HepG2 (cell line): ENCODE measurements at regions not wholly inside any gene's neighbourhood (a gene's known extent, or its start where the extent isn't known, plus 50 kb on each side); places are given as distances from the start of the nearest gene placed in this dataset.

ENCODE experiments used
- ATAC-seq: fragments of 200-7000 bp; cut with Tn5 transposase; 3 replicates; pipeline ENCODE4 v1.9.1; 2020; ENCODE audit warnings: mild to moderate bottlenecking, moderate library complexity
- BruUV-seq: library from RNA; stranded (reverse); fragments of 400-500 nt; replicated peaks from 2 replicates; lab custom pipeline; 2021; lab: Mats Ljungman, UMichigan
- CTCF ChIA-PET: fragments of 300-600 bp; formaldehyde crosslinking; extraction: SDS; loops from one replicate; lab custom pipeline; 2021; ENCODE audit warnings: low total read pairs, inconsistent platforms, low intra/inter-chr PET ratio; lab: Yijun Ruan, JAX
- POLR2A ChIA-PET: fragments of 350-600 bp; sonication (Branson Sonifier 250); formaldehyde crosslinking; loops from one replicate; lab custom pipeline; 2020; ENCODE audit warnings: antibody characterized with exemption, inconsistent platforms; lab: Yijun Ruan, JAX
- DNase-seq: peaks from one replicate; pipeline ENCODE4 v3.0.0-alpha.2; 2015; ENCODE audit warnings: low spot score
- FAIRE-seq: peaks from 3 replicates; lab custom pipeline; 2011; peaks lifted over from hg19 to GRCh38; lab: Jason Lieb, UNC
- H2AFZ ChIP-seq: one replicate; pipeline ENCODE4 v1.6.1; 2011; ENCODE audit warnings: low read length, inconsistent platforms
- H3K27ac ChIP-seq: fragments of 300-600 bp; 3 replicates; pipeline ENCODE4 v1.8.0; 2011; ENCODE audit warnings: mixed run types, mild to moderate bottlenecking, mixed read lengths, low read length, inconsistent platforms; ENCODE audit not compliant: insufficient read depth; ENCODE audit errors: extremely low read length
- H3K27me3 ChIP-seq, 2 experiments: fragments of 200-600 bp in 1 of 2; 2 replicates in 1 of 2; 3 replicates in 1 of 2; pipeline versions ENCODE4 v1.6.0 to v1.8.0; 2011; ENCODE audit warnings: low read length in 2 of 2, mild to moderate bottlenecking in 2 of 2, moderate library complexity in 2 of 2, inconsistent platforms in 1 of 2; ENCODE audit not compliant: insufficient read depth in 2 of 2, control insufficient read depth in 1 of 2
- H3K36me3 ChIP-seq, 2 experiments: fragments of 200-600 bp in 1 of 2; replicated peaks in 1 of 2; 2 replicates in 1 of 2; 3 replicates in 1 of 2; pipeline versions ENCODE4 v1.5.1 to v1.8.0; 2011; ENCODE audit warnings: low read length in 2 of 2, inconsistent platforms in 1 of 2; ENCODE audit not compliant: insufficient read depth in 2 of 2, control insufficient read depth in 1 of 2
- H3K4me1 ChIP-seq: 2 replicates; pipeline ENCODE4 v1.5.1; 2012; ENCODE audit warnings: low read length, inconsistent platforms; ENCODE audit not compliant: insufficient read depth
- H3K4me2 ChIP-seq: 2 replicates; pipeline ENCODE4 v1.6.0; 2011; ENCODE audit warnings: low read depth, low read length, inconsistent platforms
- H3K4me3 ChIP-seq, 3 experiments: fragments of 200-600 bp in 1 of 3; sonication (generic), shearing (Covaris generic) in 1 of 3; replicated peaks in 1 of 3; 2 replicates each; pipeline ENCODE4 v1.5.1; 2011 to 2016; ENCODE audit warnings: low read length in 3 of 3, inconsistent platforms in 2 of 3, low read depth in 2 of 3, mild to moderate bottlenecking in 2 of 3, control low read depth in 1 of 3, mixed read lengths in 1 of 3; ENCODE audit not compliant: insufficient read depth in 1 of 3
- H3K79me2 ChIP-seq: one replicate; pipeline ENCODE4 v1.6.1; 2011; ENCODE audit warnings: low read length, inconsistent platforms; ENCODE audit not compliant: insufficient read depth
- H3K9ac ChIP-seq: 2 replicates; pipeline ENCODE4 v1.6.0; 2011; ENCODE audit warnings: mild to moderate bottlenecking, low read depth, low read length, inconsistent platforms; ENCODE audit not compliant: insufficient read depth
- H3K9me3 ChIP-seq: 2 replicates; pipeline ENCODE4 v1.5.1; 2012; ENCODE audit warnings: mild to moderate bottlenecking, low read length
- H4K20me1 ChIP-seq: 2 replicates; pipeline ENCODE4 v1.6.0; 2011; ENCODE audit warnings: inconsistent platforms, mild to moderate bottlenecking, low read length, moderate library complexity; ENCODE audit not compliant: insufficient read depth
- DPF2 ChIP-seq: sonication (generic); formaldehyde crosslinking; IDR thresholded peaks from 2 replicates; pipeline ENCODE4 v1.4.0; 2020; ENCODE audit warnings: mild to moderate bottlenecking, low read depth, missing genetic modification reagents, borderline replicate concordance
- GATA4 ChIP-seq: sonication (generic); IDR thresholded peaks from 2 replicates; pipeline ENCODE4 v1.6.1; 2016; ENCODE audit warnings: antibody characterized with exemption, low read depth, borderline replicate concordance
- KLF13 ChIP-seq: sonication (generic); formaldehyde crosslinking; IDR thresholded peaks from 2 replicates; pipeline ENCODE4 v1.4.0; 2020; ENCODE audit warnings: mild to moderate bottlenecking, missing genetic modification reagents
- MTA1 ChIP-seq: sonication (generic); formaldehyde crosslinking; IDR thresholded peaks from 2 replicates; pipeline ENCODE4 v1.4.0; 2020; ENCODE audit warnings: missing genetic modification reagents, mild to moderate bottlenecking, borderline replicate concordance
- NFE2 ChIP-seq: sonication (generic); formaldehyde crosslinking; IDR thresholded peaks from 2 replicates; pipeline ENCODE4 v1.4.0; 2020; ENCODE audit warnings: missing genetic modification reagents
- ZNF652 ChIP-seq: IDR thresholded peaks from 2 replicates; pipeline ENCODE4 v1.6.1; 2016; ENCODE audit warnings: low read depth, borderline replicate concordance
- ZSCAN25 ChIP-seq: sonication (generic); formaldehyde crosslinking; IDR thresholded peaks from 2 replicates; pipeline ENCODE4 v1.8.0; 2022; ENCODE audit warnings: mild to moderate bottlenecking, missing genetic modification reagents
- WGBS: methylation state at CpG from one replicate; pipeline ENCODE4 v1.1.6; 2017; ENCODE audit warnings: low lambda C conversion rate; 5-methylcytosine and 5-hydroxymethylcytosine counted together
- in situ Hi-C: cut with HindIII; loops from 2 replicates; pipeline ENCODE4 v1.10.0; 2017; ENCODE audit warnings: low pct_unique_long_range_greater_than_20kb; ENCODE audit not compliant: extremely low pct_ligation_motif_present
- intact Hi-C: fragments of 100-400 bp; cut with micrococcal nuclease; formaldehyde crosslinking; loops from one replicate; pipeline ENCODE4 v1.10.0; 2022; ENCODE audit not compliant: unreplicated experiment
- TF ChIP-seq, protein P1 (sequence below): sonication (generic); formaldehyde crosslinking; IDR thresholded peaks from 2 replicates; pipeline ENCODE4 v1.5.1; 2020; ENCODE audit warnings: missing genetic modification reagents, mild to moderate bottlenecking, borderline replicate concordance

DNA sequence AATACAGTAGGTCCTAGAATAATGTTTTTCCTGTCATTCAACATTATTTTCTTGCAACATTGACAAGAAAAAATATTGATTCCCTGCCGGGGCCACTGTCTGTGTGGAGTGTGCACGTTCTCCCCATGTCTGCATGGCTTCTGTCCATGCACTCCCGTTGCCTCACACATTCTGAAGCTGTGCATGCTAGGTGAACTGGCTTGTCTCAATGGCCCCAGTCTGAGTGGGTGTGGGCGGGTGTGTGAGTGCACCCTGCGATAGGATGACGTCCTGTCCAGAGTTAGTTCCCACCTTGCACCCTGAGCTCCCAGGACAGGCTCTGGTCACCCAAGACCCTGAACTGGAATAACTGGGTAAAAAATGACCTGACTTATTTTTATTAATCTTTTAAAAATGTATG, 186.1 kb downstream of the CAND1 start:
- CTCF ChIA-PET = no interaction called here
- no peak for DNase-seq
- Histone ChIP-seq H3K9me3 (no peaks in the 10 kb centered on the region), H3K79me2 (no peaks in the 10 kb centered on the region), H3K4me1 (no peaks in the 10 kb centered on the region), H4K20me1 (no peaks in the 10 kb centered on the region), H2AFZ (no peak overlapping the region), H3K27ac (no peak overlapping the region), H3K9ac (no peak overlapping the region), H3K36me3 (no peaks in the 10 kb centered on the region), H3K27me3 (no peaks in the 10 kb centered on the region), H3K4me3 (no peak overlapping the region), H3K4me2 (no peak overlapping the region)
- no peak for FAIRE-seq
- POLR2A ChIA-PET = no interaction called here
- BruUV-seq = no TSS peak
- ATAC-seq = no peak
- no peak for TF ChIP-seq KLF13
- TF ChIP-seq MTA1 (CRISPR knock-in tag) = no peak
- TF ChIP-seq ZSCAN25 (CRISPR knock-in tag) = no peak
- WGBS = 0% methylated on average over 3 of the region's 6 CpGs
- intact Hi-C loops = no loop called here
- in situ Hi-C loops = no loop called here

DNA sequence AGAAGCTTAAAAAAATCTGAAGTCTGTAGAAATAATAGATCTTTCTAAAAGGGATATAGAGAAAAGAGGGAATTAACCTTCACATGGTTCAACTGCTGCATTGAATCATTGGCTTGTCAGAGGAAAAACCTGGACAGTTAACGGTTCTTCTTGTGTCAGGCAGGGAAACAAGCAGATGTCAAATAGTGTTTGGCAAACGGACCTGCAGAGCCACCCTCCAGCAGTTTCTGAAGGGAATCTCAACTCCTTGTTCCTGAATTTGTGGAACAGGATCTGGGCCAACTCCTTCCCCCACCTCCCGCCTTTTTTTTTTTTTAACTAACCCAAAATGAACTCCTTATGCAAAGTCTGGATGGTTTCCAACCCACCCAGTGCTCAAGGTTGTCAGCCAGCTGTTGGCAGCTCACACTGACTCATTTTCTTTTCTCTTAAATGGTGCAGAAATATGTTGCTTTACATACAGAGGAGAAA, 187.3 kb downstream of the CAND1 start:
- Histone ChIP-seq H3K4me2 (no peak overlapping the region), H3K27ac (no peak overlapping the region), H3K4me1 (no peaks in the 10 kb centered on the region), H3K27me3 (no peaks in the 10 kb centered on the region), H4K20me1 (no peaks in the 10 kb centered on the region), H3K9me3 (no peaks in the 10 kb centered on the region), H3K4me3 (no peak overlapping the region), H3K79me2 (no peaks in the 10 kb centered on the region), H3K36me3 (no peaks in the 10 kb centered on the region), H3K9ac (no peak overlapping the region), H2AFZ (no peak overlapping the region)
- ATAC-seq = no peak
- intact Hi-C loops = no loop called here
- ChIA-PET POLR2A (no interaction called here), CTCF (no interaction called here)
- no peak for DNase-seq
- in situ Hi-C loops = no loop called here
- no TSS peak for BruUV-seq
- no peak for FAIRE-seq
- TF ChIP-seq ZNF652 = no peak
- TF ChIP-seq DPF2 (CRISPR knock-in tag) = no peak
- TF ChIP-seq, protein P1, sequence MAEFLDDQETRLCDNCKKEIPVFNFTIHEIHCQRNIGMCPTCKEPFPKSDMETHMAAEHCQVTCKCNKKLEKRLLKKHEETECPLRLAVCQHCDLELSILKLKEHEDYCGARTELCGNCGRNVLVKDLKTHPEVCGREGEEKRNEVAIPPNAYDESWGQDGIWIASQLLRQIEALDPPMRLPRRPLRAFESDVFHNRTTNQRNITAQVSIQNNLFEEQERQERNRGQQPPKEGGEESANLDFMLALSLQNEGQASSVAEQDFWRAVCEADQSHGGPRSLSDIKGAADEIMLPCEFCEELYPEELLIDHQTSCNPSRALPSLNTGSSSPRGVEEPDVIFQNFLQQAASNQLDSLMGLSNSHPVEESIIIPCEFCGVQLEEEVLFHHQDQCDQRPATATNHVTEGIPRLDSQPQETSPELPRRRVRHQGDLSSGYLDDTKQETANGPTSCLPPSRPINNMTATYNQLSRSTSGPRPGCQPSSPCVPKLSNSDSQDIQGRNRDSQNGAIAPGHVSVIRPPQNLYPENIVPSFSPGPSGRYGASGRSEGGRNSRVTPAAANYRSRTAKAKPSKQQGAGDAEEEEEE (CRISPR knock-in tag) = no peak
- no peak for TF ChIP-seq GATA4
- TF ChIP-seq NFE2 (CRISPR knock-in tag) = no peak
- 3% methylated on average over 3 of the region's 3 CpGs for WGBS
